HT1080 (cell line): ENCODE measurements at regions not wholly inside any gene's neighbourhood (a gene's known extent, or its start where the extent isn't known, plus 50 kb on each side); places are given as distances from the start of the nearest gene placed in this dataset.

Experiments
- DNase-seq: peaks from one replicate; pipeline ENCODE4 v3.0.0-alpha.2; 2015; ENCODE audit warnings: low read depth

- DNase-seq = no peak
Measured at GRCh38 chr15:96578393-96578792, 247.9 kb downstream of the NR2F2 start.

GRCh38 chr15:96581371-96581770 lies 250.9 kb downstream of the NR2F2 start:
- no peak for DNase-seq

GRCh38 chr15:96582473-96582872 lies 252.0 kb downstream of the NR2F2 start:
- DNase-seq = no peak

- peak; percentile 17 for DNase-seq
Measured at GRCh38 chr15:96583671-96584070, 253.2 kb downstream of the NR2F2 start.

- DNase-seq = no peak
Measured at GRCh38 chr15:96585484-96586386, 255.2 kb downstream of the NR2F2 start.

- DNase-seq = no peak
Measured at GRCh38 chr15:96586901-96587300, 256.4 kb downstream of the NR2F2 start.

- no peak for DNase-seq
Measured at GRCh38 chr15:96589864-96590263, 259.4 kb downstream of the NR2F2 start.

GRCh38 chr15:96593735-96594134 lies 263.2 kb downstream of the NR2F2 start:
- no peak for DNase-seq

- no peak for DNase-seq
Measured at GRCh38 chr15:96595951-96596350, 265.5 kb downstream of the NR2F2 start.

- no peak for DNase-seq
Measured at GRCh38 chr15:96598514-96598913, 268.0 kb downstream of the NR2F2 start.

GRCh38 chr15:96599268-96599667 lies 268.8 kb downstream of the NR2F2 start:
- DNase-seq = no peak

- no peak for DNase-seq
Measured at GRCh38 chr15:96600350-96600749, 269.9 kb downstream of the NR2F2 start.

GRCh38 chr15:96606617-96607016 lies 276.1 kb downstream of the NR2F2 start:
- DNase-seq = no peak

GRCh38 chr15:96610757-96611156 lies 280.3 kb downstream of the NR2F2 start:
- no peak for DNase-seq

- DNase-seq = no peak
Measured at GRCh38 chr15:96612917-96613316, 282.4 kb downstream of the NR2F2 start.

GRCh38 chr15:96619174-96619573 lies 288.7 kb downstream of the NR2F2 start:
- DNase-seq = no peak

GRCh38 chr15:96622714-96623113 lies 292.2 kb downstream of the NR2F2 start:
- DNase-seq = no peak

GRCh38 chr15:96625256-96625655 lies 294.8 kb downstream of the NR2F2 start:
- DNase-seq = peak; percentile 37

GRCh38 chr15:96627031-96627568 lies 296.6 kb downstream of the NR2F2 start:
- no peak for DNase-seq

- no peak for DNase-seq
Measured at GRCh38 chr15:96629511-96629910, 299.0 kb downstream of the NR2F2 start.

- no peak for DNase-seq
Measured at GRCh38 chr15:96638793-96639192, 308.3 kb downstream of the NR2F2 start.

- no peak for DNase-seq
Measured at GRCh38 chr15:96645796-96646195, 315.3 kb downstream of the NR2F2 start.

- DNase-seq = no peak
Measured at GRCh38 chr15:96648866-96649265, 318.4 kb downstream of the NR2F2 start.
